Esophagus muscularis mucosa (tissue), 4 donors: ENCODE measurements at regions not wholly inside any gene's neighbourhood (a gene's known extent, or its start where the extent isn't known, plus 50 kb on each side); places are given as distances from the start of the nearest gene placed in this dataset.

Experiments
- CTCF ChIP-seq, 3 experiments: fragments of 200-600 bp in 2 of 3; fragments of 450-650 bp in 1 of 3; sonication (generic) in 2 of 3; IDR thresholded peaks; one replicate each; pipeline ENCODE4 v1.5.1; 2017 to 2019; ENCODE audit warnings: antibody characterized with exemption in 3 of 3, mild to moderate bottlenecking in 2 of 3, moderate library complexity in 1 of 3
- EP300 ChIP-seq: sonication (generic); formaldehyde crosslinking; IDR thresholded peaks from one replicate; pipeline ENCODE4 v1.6.1; 2017; ENCODE audit warnings: antibody characterized with exemption
- POLR2A ChIP-seq: fragments of 450-650 bp; IDR thresholded peaks from one replicate; pipeline ENCODE4 v1.6.1; 2017; ENCODE audit warnings: antibody characterized with exemption, moderate library complexity, mild to moderate bottlenecking, low read depth

- TF ChIP-seq POLR2A (no peak), CTCF (IDR thresholded peaks at IDR 0.05) (no peak), EP300 (no peak)
Observed at GRCh38 chr2:58595714-58596113, 354.6 kb upstream of the FANCL start.
